ENCODE measurements at regions not wholly inside any gene's neighbourhood (a gene's known extent, or its start where the extent isn't known, plus 50 kb on each side); places are given as distances from the start of the nearest gene placed in this dataset.

GRCh38 chr4:56198265-56198664 lies 189.0 kb downstream of the AASDH start:
- TF ChIP-seq REST (IDR thresholded peaks at IDR 0.05; ENCODE audit: insufficient read depth in 1 of 2, low read depth in 2 of 2, low read length in 2 of 2) (no peak), POLR2AphosphoS5 (IDR thresholded peaks at IDR 0.05; ENCODE audit: low read depth, low read length) (no peak), TAF1 (IDR thresholded peaks at IDR 0.05; ENCODE audit: borderline replicate concordance, insufficient read depth, low read length) (no peak), FOXP2 (optimal IDR thresholded peaks at IDR 0.05; ENCODE audit: borderline replicate concordance, extremely low read depth, extremely low read length, insufficient read depth) (no peak), SIN3A (IDR thresholded peaks at IDR 0.05; ENCODE audit: borderline replicate concordance, insufficient read depth, low read length) (no peak)

GRCh38 chr4:56197387-56197786 lies 189.9 kb downstream of the AASDH start:
- no peak for TF ChIP-seq SIN3A (IDR thresholded peaks at IDR 0.05; ENCODE audit: borderline replicate concordance, insufficient read depth, low read length)
- no peak for TF ChIP-seq POLR2AphosphoS5 (IDR thresholded peaks at IDR 0.05; ENCODE audit: low read depth, low read length)
- TF ChIP-seq FOXP2 (optimal IDR thresholded peaks at IDR 0.05; ENCODE audit: borderline replicate concordance, extremely low read depth, extremely low read length, insufficient read depth) = no peak
- TF ChIP-seq REST (IDR thresholded peaks at IDR 0.05; ENCODE audit: insufficient read depth in 1 of 2, low read depth in 2 of 2, low read length in 2 of 2) = no peak
- TF ChIP-seq TAF1 (IDR thresholded peaks at IDR 0.05; ENCODE audit: borderline replicate concordance, insufficient read depth, low read length) = no peak

- TF ChIP-seq TAF1 (IDR thresholded peaks at IDR 0.05; ENCODE audit: borderline replicate concordance, insufficient read depth, low read length) = no peak
- no peak for TF ChIP-seq SIN3A (IDR thresholded peaks at IDR 0.05; ENCODE audit: borderline replicate concordance, insufficient read depth, low read length)
- no peak for TF ChIP-seq POLR2AphosphoS5 (IDR thresholded peaks at IDR 0.05; ENCODE audit: low read depth, low read length)
- TF ChIP-seq REST (IDR thresholded peaks at IDR 0.05; ENCODE audit: insufficient read depth in 1 of 2, low read depth in 2 of 2, low read length in 2 of 2) = no peak
- no peak for TF ChIP-seq FOXP2 (optimal IDR thresholded peaks at IDR 0.05; ENCODE audit: borderline replicate concordance, extremely low read depth, extremely low read length, insufficient read depth)
These were observed 192.3 kb downstream of the AASDH start for GRCh38 chr4:56195025-56195424.

DNA sequence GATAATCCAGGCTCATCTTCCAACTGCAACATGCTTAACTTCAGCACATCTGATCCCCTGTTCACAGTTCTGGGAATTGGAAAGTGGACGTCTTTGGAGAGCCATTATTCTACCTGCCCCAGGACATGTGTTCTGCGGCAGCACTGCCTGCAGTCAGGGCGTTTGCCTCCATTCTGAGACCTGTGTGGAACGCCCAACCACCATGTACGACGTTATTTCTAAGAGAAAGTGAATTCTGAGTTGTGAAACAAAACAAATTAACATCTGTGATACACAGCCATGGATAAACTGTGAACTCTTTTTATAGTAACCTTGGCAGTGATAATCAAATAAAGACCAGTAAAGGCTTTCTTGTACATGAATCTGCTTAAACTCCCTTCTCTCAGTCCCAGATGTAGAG lies 195.8 kb downstream of the AASDH start:
- TF ChIP-seq SIN3A (IDR thresholded peaks at IDR 0.05; ENCODE audit: borderline replicate concordance, insufficient read depth, low read length) (no peak), FOXP2 (optimal IDR thresholded peaks at IDR 0.05; ENCODE audit: borderline replicate concordance, extremely low read depth, extremely low read length, insufficient read depth) (no peak), REST (IDR thresholded peaks at IDR 0.05; ENCODE audit: insufficient read depth in 1 of 2, low read depth in 2 of 2, low read length in 2 of 2) (no peak), POLR2AphosphoS5 (IDR thresholded peaks at IDR 0.05; ENCODE audit: low read depth, low read length) (no peak), TAF1 (IDR thresholded peaks at IDR 0.05; ENCODE audit: borderline replicate concordance, insufficient read depth, low read length) (no peak)

GRCh38 chr4:56187688-56188087 lies 199.6 kb downstream of the AASDH start:
- TF ChIP-seq SIN3A (IDR thresholded peaks at IDR 0.05; ENCODE audit: borderline replicate concordance, insufficient read depth, low read length) (no peak), POLR2AphosphoS5 (IDR thresholded peaks at IDR 0.05; ENCODE audit: low read depth, low read length) (no peak), TAF1 (IDR thresholded peaks at IDR 0.05; ENCODE audit: borderline replicate concordance, insufficient read depth, low read length) (no peak), REST (IDR thresholded peaks at IDR 0.05; ENCODE audit: insufficient read depth in 1 of 2, low read depth in 2 of 2, low read length in 2 of 2) (no peak), FOXP2 (optimal IDR thresholded peaks at IDR 0.05; ENCODE audit: borderline replicate concordance, extremely low read depth, extremely low read length, insufficient read depth) (no peak)
